Osteocyte (in vitro differentiated cells): ENCODE measurements at regions not wholly inside any gene's neighbourhood (a gene's known extent, or its start where the extent isn't known, plus 50 kb on each side); places are given as distances from the start of the nearest gene placed in this dataset.
"Not testable (repeated sequence)": the region's sequence is repeated elsewhere in the genome, so short reads cannot be mapped to it uniquely, and the experiment has no call there.

Experiments
- DNase-seq: peaks from one replicate; pipeline ENCODE4 v3.0.0; 2021; ENCODE audit warnings: mixed read lengths; ENCODE audit not compliant: unreplicated experiment; ENCODE audit errors: extremely low spot score
- H3K27ac Mint-ChIP-seq: one replicate; pipeline ENCODE4 v1.8.0; 2021; ENCODE audit warnings: mild to moderate bottlenecking, mixed read lengths; ENCODE audit not compliant: unreplicated experiment
- H3K27me3 Mint-ChIP-seq: one replicate; pipeline ENCODE4 v1.8.0; 2021; ENCODE audit warnings: mixed read lengths; ENCODE audit not compliant: unreplicated experiment
- H3K36me3 Mint-ChIP-seq: one replicate; pipeline ENCODE4 v1.8.0; 2021; ENCODE audit warnings: mixed read lengths; ENCODE audit not compliant: unreplicated experiment
- H3K4me1 Mint-ChIP-seq: one replicate; pipeline ENCODE4 v1.8.0; 2021; ENCODE audit warnings: mixed read lengths; ENCODE audit not compliant: unreplicated experiment
- H3K4me3 Mint-ChIP-seq: one replicate; pipeline ENCODE4 v1.8.0; 2021; ENCODE audit warnings: mild to moderate bottlenecking, moderate library complexity, mixed read lengths; ENCODE audit not compliant: unreplicated experiment
- H3K9me3 Mint-ChIP-seq: one replicate; pipeline ENCODE4 v1.8.0; 2021; ENCODE audit warnings: mixed read lengths; ENCODE audit not compliant: unreplicated experiment
- CTCF ChIP-seq: fragments of 200-600 bp; sonication (generic); IDR thresholded peaks from 2 replicates; pipeline ENCODE4 v1.5.0; 2021; ENCODE audit warnings: antibody characterized with exemption, mild to moderate bottlenecking, moderate library complexity

GRCh38 chr2:176895158-176895557 is 317.4 kb upstream of the HNRNPA3 start:
- no peak for TF ChIP-seq CTCF
- H3K36me3 Mint-ChIP-seq, result no peaks in the 10 kb centered on the region
- no peak for DNase-seq

DNA sequence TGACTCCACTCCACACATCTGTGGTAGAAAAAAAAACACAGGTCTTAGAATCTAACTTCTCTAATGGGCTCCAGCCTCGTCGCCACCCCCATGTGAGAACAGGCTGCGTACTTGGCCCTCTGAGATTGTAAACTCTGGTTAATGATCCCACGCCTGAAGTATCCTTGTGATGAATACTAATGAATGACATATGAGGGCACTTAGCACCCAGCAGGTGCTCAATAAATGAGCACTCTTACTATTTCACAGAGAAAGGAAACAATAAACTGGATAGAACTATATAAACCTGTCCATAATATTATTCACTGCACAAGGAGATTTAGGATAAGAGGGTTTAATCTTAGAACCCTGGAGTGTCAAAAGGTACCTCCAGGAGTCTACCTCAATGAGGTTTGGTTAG is 310.1 kb upstream of the HNRNPA3 start:
- no peaks in the 10 kb centered on the region for H3K9me3 Mint-ChIP-seq
- no peak for DNase-seq
- no peak overlapping the region for H3K4me3 Mint-ChIP-seq
- H3K36me3 Mint-ChIP-seq, result no peaks in the 10 kb centered on the region
- peaks cover 4% of the 10 kb centered on the region for H3K27me3 Mint-ChIP-seq
- no peaks in the 10 kb centered on the region for H3K4me1 Mint-ChIP-seq
- no peak for TF ChIP-seq CTCF
- no peak overlapping the region for H3K27ac Mint-ChIP-seq

More at GRCh38 chr2:176895158-176895557, 317.4 kb upstream of the HNRNPA3 start:
- H3K27me3 Mint-ChIP-seq, result peaks cover 6% of the 10 kb centered on the region
- no peaks in the 10 kb centered on the region for H3K4me1 Mint-ChIP-seq
- H3K4me3 Mint-ChIP-seq, result no peak overlapping the region
- no peaks in the 10 kb centered on the region for H3K9me3 Mint-ChIP-seq
- H3K27ac Mint-ChIP-seq, result no peak overlapping the region

DNA sequence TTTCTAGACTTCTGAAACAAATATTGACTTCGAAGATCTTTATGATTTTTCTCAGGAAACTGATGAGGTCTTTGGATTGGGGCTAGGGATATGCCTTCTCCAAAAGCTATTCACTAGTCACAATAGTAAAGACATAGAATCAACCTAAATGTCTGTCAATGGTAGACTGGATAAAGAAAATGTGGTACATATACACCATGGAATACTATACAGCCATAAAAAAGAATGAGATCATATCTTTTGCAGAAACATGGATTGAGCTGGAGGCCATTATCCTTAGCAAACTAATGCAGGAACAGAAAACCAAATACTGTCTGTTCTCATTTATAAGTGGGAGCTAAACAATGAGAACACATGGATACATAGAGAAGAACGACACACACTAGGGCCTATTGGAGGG is 308.5 kb upstream of the HNRNPA3 start:
- H3K4me3 Mint-ChIP-seq, H3K9me3 Mint-ChIP-seq, H3K27ac Mint-ChIP-seq, DNase-seq, H3K4me1 Mint-ChIP-seq, H3K27me3 Mint-ChIP-seq, H3K36me3 Mint-ChIP-seq: not testable (repeated sequence)

- H3K4me3 Mint-ChIP-seq, result no peak overlapping the region
- H3K36me3 Mint-ChIP-seq, result no peaks in the 10 kb centered on the region
- peaks cover 2% of the 10 kb centered on the region for H3K27me3 Mint-ChIP-seq
- H3K9me3 Mint-ChIP-seq, result no peaks in the 10 kb centered on the region
- no peak for DNase-seq
- no peak overlapping the region for H3K27ac Mint-ChIP-seq
- no peaks in the 10 kb centered on the region for H3K4me1 Mint-ChIP-seq
- no peak for TF ChIP-seq CTCF
Observed at GRCh38 chr2:176907341-176907740, 305.3 kb upstream of the HNRNPA3 start.

DNA sequence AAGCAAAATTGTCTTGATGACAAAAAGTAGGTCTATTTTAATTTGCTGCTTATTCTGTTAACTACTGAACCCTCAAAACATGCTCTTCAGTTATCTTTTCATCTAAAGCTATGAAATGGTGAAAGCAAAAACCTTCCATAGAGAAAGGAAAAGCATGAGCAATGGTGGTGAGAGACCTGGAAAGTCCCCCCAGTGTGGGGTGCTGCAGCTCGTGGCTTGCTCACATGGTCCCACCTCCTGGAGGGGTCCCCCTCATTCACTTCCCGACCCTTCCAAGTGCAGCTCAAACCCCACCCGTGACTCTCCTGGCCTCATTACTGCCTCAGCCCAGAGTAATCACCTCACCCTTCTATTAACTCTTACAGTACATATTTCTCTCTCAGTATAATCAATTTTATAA is 301.8 kb upstream of the HNRNPA3 start:
- Mint-ChIP-seq H3K4me3 (no peak overlapping the region), H3K27ac (no peak overlapping the region), H3K27me3 (peaks cover 2% of the 10 kb centered on the region), H3K4me1 (no peaks in the 10 kb centered on the region), H3K36me3 (no peaks in the 10 kb centered on the region), H3K9me3 (no peaks in the 10 kb centered on the region)
- DNase-seq, result no peak
- TF ChIP-seq CTCF, result no peak

DNA sequence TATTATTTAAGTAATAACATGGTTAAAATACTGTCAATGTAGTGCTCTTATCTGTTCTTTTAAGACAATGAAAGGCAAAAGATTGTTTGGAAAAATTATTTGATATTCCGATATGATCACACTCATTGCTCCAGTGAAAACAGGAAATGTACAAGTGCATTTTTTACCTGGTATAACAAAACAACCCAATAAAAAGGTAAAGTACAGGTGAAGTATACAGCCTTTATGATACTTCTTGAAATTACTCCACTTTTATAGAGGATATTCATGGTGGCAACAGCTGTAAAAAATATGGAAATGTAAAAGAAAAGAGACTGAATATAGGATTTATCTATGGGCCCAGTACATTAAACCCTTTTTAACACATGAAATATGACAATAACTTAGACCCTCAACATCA is 298.6 kb upstream of the HNRNPA3 start:
- Mint-ChIP-seq H3K27me3 (no peaks in the 10 kb centered on the region), H3K36me3 (no peaks in the 10 kb centered on the region), H3K27ac (no peak overlapping the region), H3K4me1 (no peaks in the 10 kb centered on the region), H3K4me3 (no peak overlapping the region), H3K9me3 (no peaks in the 10 kb centered on the region)
- DNase-seq, result no peak
- no peak for TF ChIP-seq CTCF
